K562 (cell line): ENCODE measurements at regions not wholly inside any gene's neighbourhood (a gene's known extent, or its start where the extent isn't known, plus 50 kb on each side); places are given as distances from the start of the nearest gene placed in this dataset.

Experiments
- COPS2 ChIP-seq: fragments of 450-650 bp; conservative IDR thresholded peaks from 2 replicates; pipeline ENCODE4 v1.6.1; 2016; ENCODE audit warnings: mild to moderate bottlenecking, moderate library complexity
- DDX20 ChIP-seq: fragments of 450-650 bp; IDR thresholded peaks from 2 replicates; pipeline ENCODE4 v1.6.1; 2016; ENCODE audit warnings: missing genetic modification characterization, low read depth, mild to moderate bottlenecking, missing compliant biosample characterization, moderate library complexity
- DIDO1 ChIP-seq: fragments of 450-650 bp; IDR thresholded peaks from 2 replicates; pipeline ENCODE4 v1.6.1; 2016; ENCODE audit warnings: low read depth, missing biosample characterization, missing genetic modification characterization
- FOXA1 ChIP-seq: fragments of 450-650 bp; IDR thresholded peaks from 2 replicates; pipeline ENCODE4 v1.6.1; 2016; ENCODE audit warnings: mild to moderate bottlenecking, borderline replicate concordance
- NCOA1 ChIP-seq: fragments of 450-650 bp; IDR thresholded peaks from 2 replicates; pipeline ENCODE4 v1.6.1; 2016; ENCODE audit warnings: low read depth
- RBM25 ChIP-seq: fragments of 200-400 bp; formaldehyde crosslinking; IDR thresholded peaks from 2 replicates; pipeline ENCODE4 v1.6.1; 2018; ENCODE audit warnings: low read length, low read depth, moderate library complexity; ENCODE audit not compliant: severe bottlenecking
- ZBTB34 ChIP-seq: fragments of 250-450 bp; sonication (Bioruptor Pico); IDR thresholded peaks from 2 replicates; pipeline ENCODE4 v1.8.0; 2021; ENCODE audit warnings: mild to moderate bottlenecking, moderate library complexity
- ZNF253 ChIP-seq: fragments of 250-450 bp; sonication (Bioruptor Pico); conservative IDR thresholded peaks from 2 replicates; pipeline ENCODE4 v1.6.1; 2021; ENCODE audit warnings: mild to moderate bottlenecking
- ZNF41 ChIP-seq: fragments of 250-450 bp; sonication (Bioruptor Pico); conservative IDR thresholded peaks from 2 replicates; pipeline ENCODE4 v1.4.0; 2020; ENCODE audit warnings: mild to moderate bottlenecking
- ZNF586 ChIP-seq: fragments of 450-650 bp; formaldehyde crosslinking; conservative IDR thresholded peaks from 2 replicates; pipeline ENCODE4 v1.4.0; 2020; ENCODE audit warnings: mild to moderate bottlenecking, moderate library complexity
- TF ChIP-seq, protein P1 (sequence below): sonication (generic); formaldehyde crosslinking; IDR thresholded peaks from 2 replicates; pipeline ENCODE4 v1.8.0; 2022; ENCODE audit warnings: mild to moderate bottlenecking, missing genetic modification reagents

DNA sequence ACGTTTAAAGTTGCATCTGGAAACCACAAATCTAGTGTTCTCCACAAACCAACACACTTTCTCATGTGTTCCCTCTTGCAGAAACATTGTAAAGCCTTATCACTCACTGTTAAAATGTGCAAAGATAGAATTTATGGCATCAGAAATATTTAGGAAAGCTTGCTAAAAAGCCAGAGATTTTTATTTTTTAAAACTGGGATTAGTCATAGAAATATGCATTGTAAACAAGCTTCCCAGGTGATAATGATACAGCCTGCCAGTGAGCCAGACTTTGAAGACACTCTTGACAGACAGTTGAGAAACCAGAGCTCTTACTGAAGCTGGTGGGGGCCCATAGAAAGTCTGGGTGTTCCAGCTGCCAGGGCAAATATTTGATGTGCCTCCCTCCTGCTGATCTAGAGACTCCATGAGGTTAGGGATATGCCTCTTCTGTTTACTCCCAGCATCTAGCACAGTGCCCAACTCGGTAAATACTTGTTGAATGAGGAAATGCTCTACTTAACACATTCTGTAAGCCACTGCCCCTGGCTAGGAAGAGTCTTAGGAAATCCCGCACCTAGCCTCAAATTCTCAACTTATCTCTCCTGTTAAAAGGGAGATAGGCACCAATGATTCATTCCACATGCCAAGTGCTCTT is 179.0 kb upstream of the RASGEF1B start (continued):
- TF ChIP-seq ZNF586 (no peak), COPS2 (no peak), ZBTB34 (CRISPR knock-in tag) (no peak), ZNF253 (CRISPR knock-in tag) (no peak), FOXA1 (no peak), DDX20 (no peak), NCOA1 (no peak), DIDO1 (no peak), ZNF41 (CRISPR knock-in tag) (no peak), RBM25 (no peak)
- TF ChIP-seq, protein P1, sequence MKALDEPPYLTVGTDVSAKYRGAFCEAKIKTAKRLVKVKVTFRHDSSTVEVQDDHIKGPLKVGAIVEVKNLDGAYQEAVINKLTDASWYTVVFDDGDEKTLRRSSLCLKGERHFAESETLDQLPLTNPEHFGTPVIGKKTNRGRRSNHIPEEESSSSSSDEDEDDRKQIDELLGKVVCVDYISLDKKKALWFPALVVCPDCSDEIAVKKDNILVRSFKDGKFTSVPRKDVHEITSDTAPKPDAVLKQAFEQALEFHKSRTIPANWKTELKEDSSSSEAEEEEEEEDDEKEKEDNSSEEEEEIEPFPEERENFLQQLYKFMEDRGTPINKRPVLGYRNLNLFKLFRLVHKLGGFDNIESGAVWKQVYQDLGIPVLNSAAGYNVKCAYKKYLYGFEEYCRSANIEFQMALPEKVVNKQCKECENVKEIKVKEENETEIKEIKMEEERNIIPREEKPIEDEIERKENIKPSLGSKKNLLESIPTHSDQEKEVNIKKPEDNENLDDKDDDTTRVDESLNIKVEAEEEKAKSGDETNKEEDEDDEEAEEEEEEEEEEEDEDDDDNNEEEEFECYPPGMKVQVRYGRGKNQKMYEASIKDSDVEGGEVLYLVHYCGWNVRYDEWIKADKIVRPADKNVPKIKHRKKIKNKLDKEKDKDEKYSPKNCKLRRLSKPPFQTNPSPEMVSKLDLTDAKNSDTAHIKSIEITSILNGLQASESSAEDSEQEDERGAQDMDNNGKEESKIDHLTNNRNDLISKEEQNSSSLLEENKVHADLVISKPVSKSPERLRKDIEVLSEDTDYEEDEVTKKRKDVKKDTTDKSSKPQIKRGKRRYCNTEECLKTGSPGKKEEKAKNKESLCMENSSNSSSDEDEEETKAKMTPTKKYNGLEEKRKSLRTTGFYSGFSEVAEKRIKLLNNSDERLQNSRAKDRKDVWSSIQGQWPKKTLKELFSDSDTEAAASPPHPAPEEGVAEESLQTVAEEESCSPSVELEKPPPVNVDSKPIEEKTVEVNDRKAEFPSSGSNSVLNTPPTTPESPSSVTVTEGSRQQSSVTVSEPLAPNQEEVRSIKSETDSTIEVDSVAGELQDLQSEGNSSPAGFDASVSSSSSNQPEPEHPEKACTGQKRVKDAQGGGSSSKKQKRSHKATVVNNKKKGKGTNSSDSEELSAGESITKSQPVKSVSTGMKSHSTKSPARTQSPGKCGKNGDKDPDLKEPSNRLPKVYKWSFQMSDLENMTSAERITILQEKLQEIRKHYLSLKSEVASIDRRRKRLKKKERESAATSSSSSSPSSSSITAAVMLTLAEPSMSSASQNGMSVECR (CRISPR knock-in tag), result no peak
- TF ChIP-seq, all 486 proteins: peak for 0
